HG03565 (cell line): ENCODE measurements at regions not wholly inside any gene's neighbourhood (a gene's known extent, or its start where the extent isn't known, plus 50 kb on each side); places are given as distances from the start of the nearest gene placed in this dataset.
"Not testable (repeated sequence)": the region's sequence is repeated elsewhere in the genome, so short reads cannot be mapped to it uniquely, and the experiment has no call there.

ENCODE experiments used
- ATAC-seq: cut with Tn5 transposase; IDR thresholded peaks from one replicate; pipeline ENCODE4 v1.9.1; 2021; ENCODE audit warnings: mild to moderate bottlenecking, moderate library complexity; ENCODE audit not compliant: unreplicated experiment

DNA sequence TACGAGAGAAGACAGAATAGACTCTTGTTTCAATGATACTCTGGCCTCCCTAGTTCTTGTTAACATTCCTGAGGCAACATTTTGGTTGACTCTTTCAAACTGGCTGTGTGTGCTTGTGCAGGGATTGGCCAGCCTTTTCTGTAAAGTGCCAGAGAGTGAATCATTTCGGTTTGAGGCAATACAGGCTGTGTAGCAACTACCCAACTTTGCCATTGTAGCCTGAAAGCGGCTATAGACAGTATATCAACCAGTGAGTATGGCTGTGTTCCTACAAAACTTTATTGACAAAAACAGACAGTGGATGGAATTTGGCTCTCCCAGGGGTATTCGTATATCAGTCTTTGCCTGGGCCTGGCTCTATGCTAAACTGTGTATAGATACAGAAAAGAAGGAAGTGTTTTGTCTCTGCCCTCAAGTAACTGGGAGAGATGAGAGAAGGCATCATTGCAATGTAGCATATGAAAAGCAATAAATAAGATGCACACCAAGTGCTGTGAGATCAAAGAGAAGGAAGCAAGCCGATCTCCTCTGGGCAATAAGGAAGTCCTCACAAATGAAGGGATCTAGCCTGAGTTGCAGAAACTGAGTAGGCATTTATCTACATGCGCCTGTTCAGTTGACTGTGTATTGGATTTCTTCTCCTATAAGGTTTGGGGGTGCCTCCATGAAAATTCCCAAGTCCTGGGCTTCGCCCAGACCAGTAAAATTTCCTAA is 568.0 kb upstream of the KLF4 start:
- no peak for ATAC-seq

DNA sequence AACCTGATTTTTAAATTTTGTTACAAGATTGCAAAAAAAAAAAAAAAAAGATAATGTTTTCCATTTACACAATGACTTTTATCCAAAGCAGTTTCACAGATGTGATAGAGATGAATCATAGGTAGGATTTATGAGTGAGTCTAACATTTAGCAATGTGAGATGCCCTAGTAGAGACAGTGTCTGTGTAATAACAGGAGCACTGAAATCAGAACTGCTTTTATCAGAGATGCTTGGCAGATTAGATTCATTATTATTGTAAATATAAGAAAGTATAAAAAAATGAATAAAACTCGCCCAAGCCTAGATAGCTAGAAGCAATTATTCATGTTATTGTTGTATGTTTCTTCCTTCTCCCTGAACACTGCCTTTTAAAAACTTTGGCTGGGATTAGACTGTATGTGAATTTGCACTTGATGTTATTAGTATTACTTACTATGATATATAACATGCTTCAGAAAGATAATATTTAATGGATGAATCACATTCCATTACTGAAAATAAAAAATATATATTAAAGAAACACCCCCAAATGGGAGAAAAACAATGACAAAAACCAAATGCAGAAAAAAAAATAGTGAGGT is 567.3 kb upstream of the KLF4 start:
- no peak for ATAC-seq

DNA sequence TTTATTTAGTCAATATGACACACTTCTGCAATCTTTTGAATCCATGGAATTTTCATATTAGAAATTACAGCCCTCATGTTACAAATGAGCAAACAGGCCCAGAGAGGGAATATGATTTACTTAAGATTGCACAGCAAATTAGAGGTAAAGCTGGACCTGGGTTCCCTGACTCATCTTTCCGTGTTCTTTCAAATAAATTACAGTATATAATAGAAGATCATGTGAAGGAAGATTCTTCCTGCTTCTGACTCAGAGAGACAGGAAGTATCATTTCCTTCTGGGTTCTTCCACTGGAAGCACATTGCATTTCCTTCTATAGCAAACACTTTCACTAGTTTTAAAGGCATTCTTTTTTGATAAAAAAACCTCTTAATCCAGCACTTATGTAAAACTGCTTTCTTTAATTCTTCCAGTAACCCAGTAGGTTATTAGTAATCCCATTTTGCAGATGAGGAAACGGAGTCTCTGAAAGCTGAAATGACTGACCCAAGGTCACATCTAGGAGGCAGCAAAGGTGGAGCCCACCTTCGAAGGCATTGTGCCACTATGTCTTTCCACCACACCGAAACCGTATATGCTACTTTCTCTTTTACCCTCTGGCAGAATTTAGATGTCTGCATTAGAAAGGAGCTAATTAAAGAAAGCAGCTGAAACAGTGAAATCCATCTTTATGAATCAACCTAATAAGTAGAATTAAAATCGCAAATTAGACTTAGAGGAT is 566.7 kb upstream of the KLF4 start:
- ATAC-seq, result no peak

DNA sequence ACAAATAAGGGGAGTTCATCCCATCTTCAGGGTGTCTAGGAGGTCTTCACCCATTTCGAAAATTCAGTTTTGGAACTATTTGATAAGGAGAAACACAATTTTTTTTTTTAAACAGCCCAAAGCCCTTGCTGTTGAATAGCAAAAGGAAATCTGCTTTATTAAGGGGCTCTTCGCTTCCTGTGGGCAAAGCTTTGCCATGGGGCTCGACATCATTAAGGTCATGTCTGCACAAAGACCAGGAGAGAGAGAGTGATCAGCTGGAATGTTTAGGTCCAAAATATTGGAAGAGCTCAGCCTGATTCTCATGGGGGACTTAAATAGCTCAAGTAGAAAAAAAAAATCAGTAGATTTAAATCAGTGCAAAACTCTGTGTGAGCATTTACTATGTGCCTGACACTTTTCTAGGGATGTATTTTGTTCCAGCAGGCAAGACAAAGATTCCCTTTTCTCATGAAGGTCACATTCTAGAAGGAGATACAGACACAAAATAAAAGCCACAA is 564.6 kb upstream of the KLF4 start:
- no peak for ATAC-seq

DNA sequence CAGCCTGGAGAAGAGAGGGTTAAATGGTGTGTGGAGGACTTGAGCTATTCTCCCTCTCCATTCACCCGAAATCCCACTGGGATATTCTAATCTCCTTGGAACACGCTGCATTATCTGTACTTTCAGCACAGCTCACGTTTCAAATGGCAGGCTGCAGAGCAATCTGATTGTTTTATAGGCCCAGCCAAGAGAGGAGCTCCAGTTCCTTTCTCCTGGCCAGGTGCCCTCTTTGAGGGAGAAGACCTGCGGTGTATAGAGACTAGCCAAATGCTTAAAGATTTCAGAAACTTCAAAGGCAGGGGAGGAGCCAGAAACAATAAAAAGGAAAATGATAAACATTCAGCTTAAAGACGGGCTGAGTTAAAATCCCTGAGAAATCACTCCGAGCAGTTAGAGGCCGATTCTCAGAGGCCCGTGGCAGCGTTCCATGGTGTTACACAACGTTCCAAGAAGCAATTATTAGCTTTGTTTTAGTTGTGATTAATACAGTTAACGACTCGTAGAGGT is 564.0 kb upstream of the KLF4 start:
- no peak for ATAC-seq

DNA sequence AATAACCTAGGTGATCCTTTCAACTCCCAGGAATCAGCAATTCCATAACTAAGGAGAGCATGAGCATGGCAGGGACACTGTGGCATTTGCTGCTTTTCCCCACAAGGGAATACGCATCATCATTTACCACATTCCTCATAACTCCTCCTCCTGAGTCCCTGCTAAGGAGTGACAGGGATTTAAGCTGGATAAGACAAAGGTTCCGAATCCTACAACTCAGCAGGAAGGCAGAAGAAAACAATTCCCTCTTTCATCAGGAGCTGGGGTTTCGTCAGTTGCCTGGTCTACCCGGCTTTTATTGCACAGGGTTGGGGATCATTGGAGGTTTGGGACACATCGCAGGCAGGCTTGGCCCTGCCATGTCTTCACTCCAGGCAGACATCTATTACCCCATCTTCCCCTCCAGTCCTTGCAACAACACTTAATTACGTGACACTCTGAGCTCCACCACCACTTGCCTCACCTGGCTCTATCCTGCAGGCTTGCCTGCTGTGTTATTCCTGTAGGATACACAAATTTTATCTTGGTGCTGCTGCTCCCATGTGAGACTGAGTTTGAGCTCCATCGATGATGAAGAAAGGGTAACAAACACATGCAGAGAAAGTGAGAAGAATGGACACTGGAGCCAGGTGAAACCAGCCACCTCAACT is 563.0 kb upstream of the KLF4 start:
- ATAC-seq, result no peak

DNA sequence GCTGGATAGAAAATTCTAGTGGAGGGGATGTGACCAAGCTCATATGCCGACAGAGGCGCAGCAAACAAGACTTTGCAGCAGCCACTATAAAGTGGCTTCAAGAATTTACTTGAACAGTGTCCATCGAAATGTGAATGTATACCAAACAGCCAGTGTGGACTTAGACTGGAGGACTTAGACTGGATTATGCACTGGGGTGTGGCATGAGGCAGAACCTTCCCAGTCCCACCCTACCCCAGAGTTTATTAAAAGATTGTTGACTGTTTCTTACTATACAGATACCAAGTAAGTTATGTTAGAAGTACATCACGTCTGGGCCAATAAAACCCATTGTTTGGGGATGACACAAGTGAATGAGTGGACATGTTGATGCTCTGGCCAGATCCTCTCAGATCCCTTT is 561.3 kb upstream of the KLF4 start:
- ATAC-seq, result no peak

DNA sequence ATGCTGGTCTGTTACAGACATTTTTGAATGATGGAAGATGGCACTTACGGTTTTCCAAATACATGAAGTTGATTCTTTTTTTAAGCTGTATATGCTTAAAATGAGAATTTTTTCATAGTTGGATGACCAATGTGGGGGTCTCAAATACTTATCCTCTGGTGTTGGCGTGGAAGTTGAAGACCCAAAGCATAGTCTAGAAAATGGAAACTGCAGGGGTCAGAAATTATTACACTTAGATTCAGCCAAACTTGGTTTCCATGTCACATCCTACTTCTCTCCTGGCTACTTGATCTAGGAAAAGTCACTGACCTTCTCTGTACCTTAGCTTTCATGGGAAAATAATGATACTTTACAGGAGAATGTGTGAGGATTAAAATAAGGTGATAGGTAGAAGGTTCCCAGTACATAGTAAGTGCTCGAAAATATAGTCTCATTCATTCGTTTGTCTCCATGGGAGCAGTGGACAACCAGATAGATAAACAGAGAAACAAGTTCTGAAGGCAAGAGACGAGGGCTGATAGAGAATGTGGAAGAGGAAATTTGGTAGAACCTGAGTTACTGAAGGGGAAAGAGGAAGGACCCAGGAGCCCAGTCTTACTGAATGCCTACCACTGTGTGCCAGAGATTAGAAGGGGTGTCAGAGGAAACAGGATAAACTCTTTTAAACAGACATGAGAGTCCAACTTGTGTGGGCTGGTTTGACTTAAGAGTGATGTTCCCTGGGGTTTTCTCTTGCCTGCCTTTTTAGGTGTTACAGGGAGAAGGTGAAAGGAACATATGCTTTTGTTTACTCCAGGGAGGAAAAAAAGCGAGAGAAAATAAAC is 560.3 kb upstream of the KLF4 start:
- ATAC-seq, result no peak

DNA sequence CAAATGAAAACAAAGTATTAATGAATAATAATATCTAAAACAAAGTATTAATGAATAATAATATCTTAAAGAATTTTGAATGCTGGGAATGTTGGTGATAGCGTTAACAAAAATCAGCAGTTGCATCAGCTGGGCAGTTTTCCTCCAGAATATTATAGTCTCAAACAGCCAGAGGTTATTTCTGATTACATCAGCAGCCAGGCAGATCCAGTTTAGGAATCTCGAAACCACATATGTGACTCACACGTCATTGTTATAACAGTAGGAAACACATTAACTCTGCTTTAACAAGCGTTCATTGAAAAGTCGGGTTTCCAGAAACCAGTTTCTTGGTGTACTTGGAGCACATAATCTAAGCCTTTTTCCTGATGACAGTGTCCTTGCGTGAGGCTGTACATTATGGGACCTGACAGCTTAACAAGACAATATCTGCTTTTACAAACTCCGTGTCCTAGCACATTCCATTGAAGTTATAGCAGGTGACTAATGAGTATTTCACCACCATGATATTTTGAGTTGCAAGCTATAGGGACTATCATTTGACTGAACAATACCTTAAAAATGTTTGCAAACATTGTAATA is 559.5 kb upstream of the KLF4 start:
- no peak for ATAC-seq

DNA sequence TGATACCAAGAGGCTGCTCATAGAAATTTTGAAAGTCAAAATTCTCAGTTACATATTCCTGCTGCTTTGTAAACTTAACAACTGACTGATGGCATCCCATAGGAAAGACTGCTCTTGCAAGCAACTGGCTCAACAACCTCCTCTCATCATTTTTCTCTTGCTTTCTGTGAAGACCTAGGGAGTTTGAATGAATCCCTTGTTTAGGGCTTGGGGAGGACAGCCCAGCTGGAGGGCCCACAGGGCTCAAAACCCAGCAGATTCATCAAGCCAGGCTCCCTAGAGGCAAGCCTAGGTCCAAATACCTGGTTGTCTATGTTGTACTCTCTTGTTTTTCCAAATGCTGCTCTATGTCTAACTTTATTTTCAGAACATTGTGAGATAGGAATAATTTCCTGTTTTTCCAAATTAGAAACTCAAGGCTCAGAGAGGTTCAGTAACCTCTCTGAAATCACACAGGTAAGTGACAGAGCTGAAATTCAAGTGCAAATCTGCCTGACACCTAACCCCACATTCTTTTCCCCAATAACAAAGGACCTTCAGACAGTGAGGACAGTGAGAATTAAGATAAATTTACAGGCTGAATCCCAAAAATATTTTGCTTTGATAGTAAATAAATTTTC is 558.9 kb upstream of the KLF4 start:
- ATAC-seq, result no peak

DNA sequence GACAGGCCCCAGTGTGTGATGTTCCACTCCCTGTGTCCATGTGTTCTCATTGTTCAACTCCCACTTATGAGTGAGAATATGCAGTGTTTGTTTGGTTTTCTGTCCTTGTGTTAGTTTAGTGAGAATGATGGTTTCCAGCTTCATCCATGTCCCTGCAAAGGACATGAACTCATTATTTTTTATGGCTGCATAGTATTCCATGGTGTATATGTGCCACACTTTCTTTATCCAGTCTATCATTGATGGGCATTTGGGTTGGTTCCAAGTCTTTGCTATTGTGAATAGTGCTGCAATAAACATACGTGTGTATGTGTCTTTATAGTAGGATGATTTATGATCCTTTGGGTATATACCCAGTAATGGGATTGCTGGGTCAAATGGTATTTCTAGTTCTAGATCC is 558.2 kb upstream of the KLF4 start:
- ATAC-seq, result not testable (repeated sequence)

DNA sequence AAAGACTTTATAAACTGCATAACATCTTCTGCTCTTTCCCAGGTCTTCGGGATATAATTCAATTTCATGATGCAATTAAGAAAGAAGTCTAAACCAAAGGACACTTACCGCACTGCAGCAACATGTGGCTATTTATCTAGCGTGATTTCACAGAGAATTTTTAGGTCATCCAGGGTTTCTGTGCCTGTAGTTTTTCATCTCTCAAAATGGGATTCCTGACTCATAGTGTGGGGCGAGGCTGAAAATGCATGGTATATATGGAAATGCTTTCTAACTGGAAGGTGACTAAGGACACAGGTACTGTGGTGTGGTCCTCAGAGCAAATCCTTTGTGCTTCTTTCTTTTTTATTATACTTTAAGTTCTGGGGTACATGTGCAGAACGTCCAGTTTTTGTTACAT is 557.7 kb upstream of the KLF4 start:
- ATAC-seq, result no peak

DNA sequence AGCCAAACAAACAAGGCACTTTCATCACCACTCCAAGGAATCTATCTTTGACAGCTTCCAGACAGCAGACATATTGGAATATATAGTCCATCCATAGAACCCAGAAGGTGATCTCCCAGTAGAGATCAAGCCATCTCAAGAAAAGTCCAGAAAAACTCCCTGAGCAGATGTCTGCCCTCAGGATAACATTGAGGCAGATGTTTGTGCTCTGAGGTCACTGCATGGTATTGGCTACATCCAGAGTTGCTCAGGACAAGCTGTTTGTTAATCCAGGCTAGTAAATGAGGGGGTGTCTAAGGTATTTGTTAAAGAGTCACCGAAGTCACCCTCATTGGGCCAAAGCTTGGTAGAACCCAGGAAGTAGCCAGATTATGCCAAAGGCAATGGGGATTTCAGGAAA is 556.3 kb upstream of the KLF4 start:
- ATAC-seq, result no peak

DNA sequence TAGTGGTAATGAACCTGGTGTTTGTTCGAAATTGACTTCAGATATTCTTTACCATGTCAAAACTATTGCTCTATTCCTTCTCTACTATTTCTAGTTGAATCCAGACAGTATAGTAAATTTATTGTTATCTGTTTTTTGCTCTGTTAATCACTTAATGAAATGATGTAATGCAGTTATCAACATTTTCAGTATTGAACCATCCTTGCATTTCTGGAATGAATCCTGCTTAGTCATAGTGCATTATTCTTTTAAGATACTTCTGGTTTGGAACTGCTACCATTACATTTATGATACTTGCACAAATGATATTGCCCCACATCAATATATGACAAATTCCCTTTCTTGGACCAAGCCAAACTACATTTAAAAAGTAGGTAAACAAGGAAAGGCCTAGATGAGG is 554.0 kb upstream of the KLF4 start:
- no peak for ATAC-seq

DNA sequence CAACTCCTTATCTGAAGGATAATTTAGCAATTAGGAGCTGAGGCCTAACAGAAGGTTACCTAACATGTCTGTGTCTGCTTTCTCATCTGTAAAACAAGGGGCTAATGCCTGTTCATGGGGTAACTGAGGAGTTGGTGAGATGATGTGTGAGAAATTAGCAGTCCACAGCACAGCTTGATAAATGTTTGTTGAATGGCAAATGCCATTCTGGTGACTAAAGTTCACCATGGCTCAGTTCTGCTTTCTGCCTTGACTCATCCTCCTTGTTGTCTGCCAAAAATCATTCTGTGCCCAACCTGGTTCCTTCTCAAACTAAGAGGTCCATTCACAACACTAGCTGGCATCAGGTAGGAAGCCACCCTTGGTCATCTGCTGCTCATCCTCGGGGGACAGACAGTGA is 552.0 kb upstream of the KLF4 start:
- ATAC-seq, result no peak

DNA sequence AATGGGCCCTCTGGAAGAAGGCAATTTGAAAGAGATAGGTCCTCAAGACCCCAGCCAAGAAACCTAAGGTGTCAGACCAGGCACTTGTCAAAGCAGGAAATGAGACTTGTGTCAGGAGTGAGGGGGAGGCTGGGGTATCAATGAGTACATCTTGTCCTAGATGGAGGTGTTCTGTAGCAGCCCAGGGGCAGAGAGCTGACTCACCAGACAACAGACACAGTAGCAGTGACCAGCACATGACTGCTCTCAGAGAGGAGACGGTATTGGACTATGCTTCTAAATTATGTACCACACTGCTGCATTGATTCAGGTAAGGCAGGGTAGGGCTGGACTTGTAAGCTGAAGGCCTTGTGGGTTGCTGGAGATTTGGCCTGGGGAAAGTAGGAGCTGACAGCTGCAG is 551.2 kb upstream of the KLF4 start:
- ATAC-seq, result no peak

DNA sequence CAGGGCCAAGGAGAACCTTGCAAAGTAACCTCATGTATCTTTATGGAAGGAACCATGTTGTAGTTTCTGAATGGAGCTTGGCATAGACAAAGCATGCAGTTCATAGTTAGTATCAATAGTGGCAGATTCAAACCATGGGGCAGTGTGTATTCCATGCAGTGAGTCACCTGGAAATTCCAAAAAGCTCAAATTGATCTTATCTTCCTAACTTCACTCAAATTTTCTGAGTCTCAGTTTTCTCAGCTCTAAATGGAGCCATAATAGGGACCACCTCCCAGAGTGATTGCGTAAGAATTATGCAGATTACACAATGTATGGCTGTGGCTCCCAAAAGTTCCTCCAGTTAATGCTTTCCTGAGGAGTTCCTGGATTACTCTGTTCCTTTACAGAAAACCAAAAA is 549.9 kb upstream of the KLF4 start:
- ATAC-seq, result no peak

DNA sequence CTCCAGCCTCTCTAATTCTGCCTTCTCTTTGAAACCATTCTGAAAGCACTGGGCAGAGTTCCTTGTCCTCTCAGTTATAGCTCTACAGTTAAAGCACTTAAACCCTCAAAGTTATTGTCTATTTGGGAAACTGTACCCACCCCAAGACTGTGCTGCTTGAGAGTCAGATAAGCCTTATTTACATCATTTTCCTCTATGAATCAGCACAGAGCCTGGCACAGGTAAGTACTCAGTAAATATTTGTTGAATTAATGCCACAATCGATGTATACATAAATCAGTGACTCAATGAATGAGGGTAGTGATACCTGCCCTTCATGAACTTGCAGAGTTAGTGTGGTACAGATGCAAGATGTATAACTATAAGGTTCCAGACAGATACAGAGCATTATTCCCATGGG is 549.4 kb upstream of the KLF4 start:
- ATAC-seq, result no peak

DNA sequence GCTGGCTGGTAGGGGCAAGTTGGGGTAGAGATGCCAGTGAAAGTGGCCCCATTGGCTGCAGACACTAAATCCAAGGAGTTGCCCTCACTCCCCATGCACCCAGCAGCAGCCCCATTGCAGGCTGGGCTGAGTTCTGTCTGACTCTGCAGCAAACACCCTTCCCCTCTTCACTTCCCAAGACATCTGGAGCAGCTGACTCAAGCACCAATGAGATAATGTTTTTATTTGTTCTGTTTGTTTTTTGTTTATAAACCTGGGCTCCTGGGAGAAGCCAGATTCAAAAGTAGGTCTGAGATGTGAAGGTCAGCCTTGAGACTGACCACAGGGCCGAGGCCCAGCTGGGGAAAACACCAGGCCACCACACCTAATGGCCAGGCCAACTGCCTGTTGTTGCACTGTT is 545.9 kb upstream of the KLF4 start:
- no peak for ATAC-seq
